ENCODE measurements at regions not wholly inside any gene's neighbourhood (a gene's known extent, or its start where the extent isn't known, plus 50 kb on each side); places are given as distances from the start of the nearest gene placed in this dataset.

DNA sequence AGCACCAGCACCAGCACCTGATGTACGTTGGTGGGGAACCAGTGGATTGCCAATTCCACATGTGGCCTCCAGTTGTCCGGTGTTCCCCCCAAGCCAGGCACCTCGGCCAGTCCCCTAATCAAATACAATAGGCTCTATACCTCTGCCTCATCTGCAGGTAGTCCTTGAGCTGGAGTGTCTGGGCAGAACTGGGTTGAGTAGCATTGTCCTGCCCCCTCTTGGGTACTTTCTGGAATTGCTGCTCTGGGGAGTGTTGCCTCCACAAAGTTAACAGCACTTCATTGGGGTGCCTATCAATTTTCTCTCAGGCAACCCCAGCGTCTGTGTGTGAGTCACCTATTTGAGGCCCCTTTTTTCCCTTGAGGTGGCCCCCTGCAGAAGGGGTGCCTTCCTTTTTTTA lies 413.0 kb upstream of the LARGE1 start:
- TF ChIP-seq, protein P1, sequence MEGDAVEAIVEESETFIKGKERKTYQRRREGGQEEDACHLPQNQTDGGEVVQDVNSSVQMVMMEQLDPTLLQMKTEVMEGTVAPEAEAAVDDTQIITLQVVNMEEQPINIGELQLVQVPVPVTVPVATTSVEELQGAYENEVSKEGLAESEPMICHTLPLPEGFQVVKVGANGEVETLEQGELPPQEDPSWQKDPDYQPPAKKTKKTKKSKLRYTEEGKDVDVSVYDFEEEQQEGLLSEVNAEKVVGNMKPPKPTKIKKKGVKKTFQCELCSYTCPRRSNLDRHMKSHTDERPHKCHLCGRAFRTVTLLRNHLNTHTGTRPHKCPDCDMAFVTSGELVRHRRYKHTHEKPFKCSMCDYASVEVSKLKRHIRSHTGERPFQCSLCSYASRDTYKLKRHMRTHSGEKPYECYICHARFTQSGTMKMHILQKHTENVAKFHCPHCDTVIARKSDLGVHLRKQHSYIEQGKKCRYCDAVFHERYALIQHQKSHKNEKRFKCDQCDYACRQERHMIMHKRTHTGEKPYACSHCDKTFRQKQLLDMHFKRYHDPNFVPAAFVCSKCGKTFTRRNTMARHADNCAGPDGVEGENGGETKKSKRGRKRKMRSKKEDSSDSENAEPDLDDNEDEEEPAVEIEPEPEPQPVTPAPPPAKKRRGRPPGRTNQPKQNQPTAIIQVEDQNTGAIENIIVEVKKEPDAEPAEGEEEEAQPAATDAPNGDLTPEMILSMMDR (optimal IDR thresholded peaks at IDR 0.05 in 1 of 3, IDR thresholded peaks at IDR 0.05 in 1 of 3, conservative IDR thresholded peaks at IDR 0.05 in 1 of 3; ENCODE audit: extremely low read depth in 1 of 3, insufficient read depth in 2 of 3, low read length in 3 of 3): no peak
- TF ChIP-seq EZH2 (IDR thresholded peaks at IDR 0.05; ENCODE audit: low read length): no peak

All from keratinocyte (primary cell).